BLaER1 (cell line): ENCODE measurements at regions not wholly inside any gene's neighbourhood (a gene's known extent, or its start where the extent isn't known, plus 50 kb on each side); places are given as distances from the start of the nearest gene placed in this dataset.

Source experiments
- H3K27ac ChIP-seq: shearing (Covaris generic); formaldehyde crosslinking; 2 replicates; pipeline ENCODE4 v1.8.1; 2022
- H3K27me3 ChIP-seq: shearing (Covaris generic); formaldehyde crosslinking; 2 replicates; pipeline ENCODE4 v1.8.1; 2022
- H3K36me3 ChIP-seq: shearing (Covaris generic); formaldehyde crosslinking; 2 replicates; pipeline ENCODE4 v1.8.1; 2022
- H3K4me1 ChIP-seq: shearing (Covaris generic); formaldehyde crosslinking; 2 replicates; pipeline ENCODE4 v1.8.1; 2022
- H3K4me2 ChIP-seq: shearing (Covaris generic); formaldehyde crosslinking; 2 replicates; pipeline ENCODE4 v1.8.1; 2022
- H3K4me3 ChIP-seq: shearing (Covaris generic); formaldehyde crosslinking; 2 replicates; pipeline ENCODE4 v1.8.1; 2022
- H3K9ac ChIP-seq: shearing (Covaris generic); formaldehyde crosslinking; 2 replicates; pipeline ENCODE4 v1.8.1; 2022
- H3K9me3 ChIP-seq: shearing (Covaris generic); formaldehyde crosslinking; 2 replicates; pipeline ENCODE4 v1.8.1; 2022
- H4K20me1 ChIP-seq: shearing (Covaris generic); formaldehyde crosslinking; 2 replicates; pipeline ENCODE4 v1.8.1; 2022
- Cebpa-rat ChIP-seq: shearing (Covaris generic); IDR thresholded peaks from 2 replicates; pipeline ENCODE4 v1.8.1; 2022

DNA sequence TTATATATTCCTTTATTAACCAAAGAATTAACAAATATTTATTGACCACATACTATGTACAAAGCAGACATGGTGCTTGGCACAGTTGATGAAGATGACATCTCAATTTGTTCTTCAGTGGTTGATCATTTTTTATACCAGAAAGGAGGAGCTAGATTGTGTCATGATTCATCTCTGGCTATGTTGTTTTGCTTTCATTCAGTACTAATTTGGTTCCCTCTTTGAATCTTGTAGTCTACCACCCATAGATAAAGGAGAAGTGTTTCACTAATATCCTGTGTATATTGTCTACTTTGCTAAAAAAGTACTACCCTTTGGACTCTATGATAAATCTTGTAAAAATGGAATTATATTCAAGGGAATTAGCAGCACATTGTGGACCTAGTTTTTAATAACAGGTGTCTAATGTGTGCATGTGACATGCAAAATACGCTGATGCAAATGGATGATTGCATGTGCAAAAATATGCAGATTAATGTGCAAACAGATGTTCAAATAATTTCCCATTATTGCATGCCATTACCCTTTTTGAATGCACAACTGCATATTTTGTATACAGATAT, 313.2 kb upstream of the ZEB2 start:
- H3K4me2 ChIP-seq, result no peak overlapping the region
- H3K36me3 ChIP-seq, result no peaks in the 10 kb centered on the region
- no peaks in the 10 kb centered on the region for H3K9me3 ChIP-seq
- H3K27ac ChIP-seq, result no peak overlapping the region
- TF ChIP-seq Cebpa-rat, result no peak
- no peak overlapping the region for H3K9ac ChIP-seq
- no peaks in the 10 kb centered on the region for H3K27me3 ChIP-seq
- H3K4me3 ChIP-seq, result no peak overlapping the region
- H3K4me1 ChIP-seq, result no peaks in the 10 kb centered on the region
- no peaks in the 10 kb centered on the region for H4K20me1 ChIP-seq

DNA sequence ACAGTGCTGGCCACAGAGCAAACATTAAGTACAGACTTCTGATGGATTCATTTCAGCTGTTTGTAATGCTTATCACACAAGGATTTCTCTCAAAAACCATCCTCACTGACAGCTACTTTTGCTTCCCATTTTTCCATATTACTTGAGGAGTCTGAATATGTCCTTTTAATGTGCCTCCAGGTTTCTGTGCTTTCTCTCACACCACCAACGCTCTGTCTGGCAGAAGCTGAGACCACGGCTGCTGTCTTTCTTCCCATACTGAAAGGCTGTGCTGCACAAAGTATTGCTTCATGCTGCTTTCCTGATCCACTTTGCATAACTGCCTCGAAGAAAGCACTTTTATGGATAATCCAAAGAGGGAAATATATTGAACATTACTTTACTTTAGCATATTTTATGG, 312.1 kb upstream of the ZEB2 start:
- Histone ChIP-seq H4K20me1 (no peaks in the 10 kb centered on the region), H3K4me2 (no peak overlapping the region), H3K36me3 (no peaks in the 10 kb centered on the region), H3K4me3 (no peak overlapping the region), H3K27ac (no peak overlapping the region), H3K27me3 (no peaks in the 10 kb centered on the region), H3K4me1 (no peaks in the 10 kb centered on the region), H3K9ac (no peak overlapping the region), H3K9me3 (no peaks in the 10 kb centered on the region)
- TF ChIP-seq Cebpa-rat, result no peak

DNA sequence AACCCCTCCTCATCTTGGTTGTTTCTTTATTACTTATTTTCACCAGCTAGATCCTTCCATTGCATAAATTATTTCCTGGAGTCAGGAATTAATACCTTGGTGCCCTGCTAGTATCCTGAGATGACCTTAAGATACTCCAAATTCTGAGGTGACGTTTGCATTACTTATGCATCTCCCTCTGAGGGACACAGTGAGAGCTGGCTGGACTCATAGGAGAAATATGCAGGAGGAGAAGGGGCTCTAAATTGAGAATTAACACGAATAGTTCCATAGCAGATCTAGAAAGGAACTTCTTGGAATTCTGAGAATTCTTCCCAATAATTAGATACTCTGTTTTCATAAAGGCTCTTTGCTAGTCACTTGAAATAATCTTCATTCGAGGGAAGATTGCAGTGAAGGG, 310.6 kb upstream of the ZEB2 start:
- H3K4me3 ChIP-seq, result no peak overlapping the region
- no peak overlapping the region for H3K4me2 ChIP-seq
- no peaks in the 10 kb centered on the region for H3K9me3 ChIP-seq
- no peak for TF ChIP-seq Cebpa-rat
- H3K4me1 ChIP-seq, result no peaks in the 10 kb centered on the region
- no peaks in the 10 kb centered on the region for H4K20me1 ChIP-seq
- H3K27ac ChIP-seq, result no peak overlapping the region
- H3K27me3 ChIP-seq, result no peaks in the 10 kb centered on the region
- H3K9ac ChIP-seq, result no peak overlapping the region
- no peaks in the 10 kb centered on the region for H3K36me3 ChIP-seq

DNA sequence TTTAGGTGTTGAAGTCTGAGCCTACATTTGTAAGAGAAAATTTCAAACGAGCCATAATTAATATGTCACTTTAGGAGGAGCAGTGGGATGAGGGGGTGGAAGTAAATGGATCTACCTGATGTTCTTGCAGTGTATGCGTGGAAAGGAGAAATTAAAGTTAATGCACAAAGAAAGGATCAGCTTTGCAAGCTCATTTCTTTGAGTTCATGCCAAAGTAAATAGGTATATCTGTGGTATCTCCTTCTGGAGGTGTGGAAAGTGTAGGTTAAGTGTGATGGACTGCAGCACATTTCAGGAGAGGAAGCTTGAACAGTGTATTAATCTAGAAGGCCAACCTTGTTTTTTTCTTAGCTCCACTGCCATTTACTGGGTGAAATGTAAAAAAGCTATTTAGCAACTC, 307.5 kb upstream of the ZEB2 start:
- Histone ChIP-seq H3K27me3 (no peaks in the 10 kb centered on the region), H3K9ac (no peak overlapping the region), H3K4me3 (no peak overlapping the region), H3K9me3 (no peaks in the 10 kb centered on the region), H4K20me1 (no peaks in the 10 kb centered on the region), H3K27ac (no peak overlapping the region), H3K4me1 (no peaks in the 10 kb centered on the region), H3K4me2 (no peak overlapping the region), H3K36me3 (no peaks in the 10 kb centered on the region)
- TF ChIP-seq Cebpa-rat, result no peak

GRCh38 chr2:144826105-144826504, 306.2 kb upstream of the ZEB2 start:
- no peak overlapping the region for H3K4me3 ChIP-seq
- no peak overlapping the region for H3K4me2 ChIP-seq
- peaks cover 5% of the 10 kb centered on the region for H3K9me3 ChIP-seq
- H4K20me1 ChIP-seq, result no peaks in the 10 kb centered on the region
- no peaks in the 10 kb centered on the region for H3K27me3 ChIP-seq
- H3K9ac ChIP-seq, result no peak overlapping the region
- no peaks in the 10 kb centered on the region for H3K4me1 ChIP-seq
- H3K27ac ChIP-seq, result no peak overlapping the region
- H3K36me3 ChIP-seq, result no peaks in the 10 kb centered on the region
- TF ChIP-seq Cebpa-rat, result no peak

DNA sequence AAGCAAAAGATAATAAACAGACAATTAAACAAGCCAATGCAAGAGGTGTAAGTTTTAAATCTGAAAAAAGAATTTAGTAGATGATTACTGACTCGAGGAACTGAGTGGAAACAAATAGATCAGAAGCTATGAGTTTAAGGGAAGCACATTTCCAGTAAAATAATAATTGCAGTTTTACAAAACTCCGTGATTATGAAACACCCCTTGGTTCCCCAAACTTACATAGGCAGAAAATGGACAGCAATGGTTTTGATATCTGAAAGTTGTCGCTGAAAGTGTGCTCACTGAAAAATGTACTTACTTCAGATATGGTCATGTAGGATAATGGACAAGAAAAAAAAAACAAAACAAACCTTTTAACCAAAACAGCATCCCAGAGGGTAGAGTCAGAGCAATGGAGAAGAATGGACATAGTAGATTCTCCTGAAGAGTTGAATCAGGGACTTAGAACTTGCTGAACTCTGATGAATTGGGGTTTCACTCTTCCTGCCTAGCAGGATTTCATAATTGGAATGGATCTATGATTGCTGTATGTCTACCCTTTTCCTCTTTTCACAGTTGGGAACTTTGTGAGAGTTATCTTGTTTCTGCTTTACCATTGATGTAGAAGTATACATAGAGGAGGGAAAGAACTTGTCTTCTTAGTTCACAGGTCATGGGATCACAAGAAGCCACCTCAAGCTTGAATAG, 305.6 kb upstream of the ZEB2 start:
- no peaks in the 10 kb centered on the region for H3K27me3 ChIP-seq
- TF ChIP-seq Cebpa-rat, result no peak
- no peak overlapping the region for H3K4me3 ChIP-seq
- H3K4me2 ChIP-seq, result no peak overlapping the region
- no peaks in the 10 kb centered on the region for H3K4me1 ChIP-seq
- H4K20me1 ChIP-seq, result no peaks in the 10 kb centered on the region
- H3K36me3 ChIP-seq, result no peaks in the 10 kb centered on the region
- no peak overlapping the region for H3K27ac ChIP-seq
- peaks cover 12% of the 10 kb centered on the region for H3K9me3 ChIP-seq
- no peak overlapping the region for H3K9ac ChIP-seq

GRCh38 chr2:144824306-144825080, 304.6 kb upstream of the ZEB2 start:
- Histone ChIP-seq H3K27ac (no peak overlapping the region), H3K36me3 (no peaks in the 10 kb centered on the region), H3K9ac (no peak overlapping the region), H3K9me3 (peaks cover 16% of the 10 kb centered on the region), H3K4me1 (peaks cover 3% of the 10 kb centered on the region), H3K27me3 (no peaks in the 10 kb centered on the region), H3K4me2 (no peak overlapping the region), H4K20me1 (no peaks in the 10 kb centered on the region), H3K4me3 (no peak overlapping the region)
- no peak for TF ChIP-seq Cebpa-rat

DNA sequence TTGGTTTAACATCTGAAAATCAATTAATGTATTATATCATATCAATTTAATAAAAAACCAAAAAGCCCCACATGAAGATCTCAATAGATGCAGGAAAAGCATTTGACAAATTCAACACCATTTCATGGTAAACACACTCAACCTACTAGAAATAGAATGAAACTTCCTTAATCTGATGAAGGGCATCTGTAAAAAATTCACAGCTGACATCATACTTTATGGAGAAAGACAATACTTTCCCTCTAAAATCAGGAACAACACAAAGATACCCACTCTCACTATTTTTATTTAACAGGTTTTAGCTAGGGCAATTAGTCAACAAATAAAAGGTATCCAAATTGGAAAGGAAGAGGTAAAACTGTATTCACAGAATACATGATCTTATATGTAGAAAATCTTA, 303.0 kb upstream of the ZEB2 start:
- Histone ChIP-seq H3K36me3 (no peaks in the 10 kb centered on the region), H3K9ac (no peak overlapping the region), H3K4me1 (peaks cover 10% of the 10 kb centered on the region), H3K27ac (no peak overlapping the region), H3K9me3 (peaks cover 16% of the 10 kb centered on the region), H3K4me2 (no peak overlapping the region), H3K4me3 (no peak overlapping the region), H3K27me3 (no peaks in the 10 kb centered on the region), H4K20me1 (no peaks in the 10 kb centered on the region)
- TF ChIP-seq Cebpa-rat, result no peak

DNA sequence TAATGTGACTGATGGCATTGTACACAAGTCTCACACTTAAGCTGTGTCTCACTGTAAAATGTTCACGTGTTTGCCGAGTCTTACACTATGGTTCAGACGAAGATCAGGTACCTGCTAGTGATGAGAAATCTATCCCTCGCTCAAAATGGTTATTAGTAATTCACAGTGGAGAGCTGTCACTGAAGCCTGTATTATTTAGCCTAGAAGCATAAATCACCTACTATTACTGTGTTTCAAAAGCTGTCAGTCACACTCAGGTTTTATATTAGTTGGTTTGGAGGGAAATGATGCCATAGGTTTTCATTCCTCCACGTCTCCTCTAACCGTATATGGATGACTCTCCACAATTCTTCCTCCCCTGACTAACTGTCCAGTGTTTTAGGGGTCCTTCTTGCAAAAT, 292.4 kb upstream of the ZEB2 start:
- Histone ChIP-seq H3K9ac (no peak overlapping the region), H3K4me1 (no peaks in the 10 kb centered on the region), H3K4me2 (no peak overlapping the region), H3K36me3 (no peaks in the 10 kb centered on the region), H3K9me3 (no peaks in the 10 kb centered on the region), H4K20me1 (no peaks in the 10 kb centered on the region), H3K4me3 (no peak overlapping the region), H3K27me3 (no peaks in the 10 kb centered on the region), H3K27ac (no peak overlapping the region)
- TF ChIP-seq Cebpa-rat, result no peak

DNA sequence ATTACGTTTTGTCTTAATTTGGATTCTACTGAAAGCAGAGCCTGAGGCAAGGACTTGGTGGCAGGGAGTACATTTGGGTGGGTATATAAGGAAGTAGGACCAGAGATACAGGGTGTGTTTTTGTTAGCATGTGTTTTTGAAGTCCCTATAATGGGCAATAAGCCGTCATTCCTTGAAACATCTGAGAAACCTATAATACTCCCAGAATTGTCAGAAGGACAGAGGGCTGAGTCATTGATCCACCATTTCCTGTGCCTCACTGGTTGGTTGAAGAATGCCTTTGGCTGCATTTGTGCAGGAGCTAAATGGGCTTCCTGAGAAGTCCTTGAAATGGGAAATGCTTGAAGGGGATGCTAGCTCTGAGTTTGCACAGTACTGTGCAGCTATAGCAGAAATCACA, 281.8 kb upstream of the ZEB2 start:
- Histone ChIP-seq H3K27me3 (no peaks in the 10 kb centered on the region), H4K20me1 (no peaks in the 10 kb centered on the region), H3K9me3 (no peaks in the 10 kb centered on the region), H3K4me1 (no peaks in the 10 kb centered on the region), H3K4me2 (no peak overlapping the region), H3K27ac (no peak overlapping the region), H3K9ac (no peak overlapping the region), H3K4me3 (no peak overlapping the region), H3K36me3 (no peaks in the 10 kb centered on the region)
- TF ChIP-seq Cebpa-rat, result no peak
